K562 (cell line): ENCODE measurements at regions not wholly inside any gene's neighbourhood (a gene's known extent, or its start where the extent isn't known, plus 50 kb on each side); places are given as distances from the start of the nearest gene placed in this dataset.

Experiments used
- ARHGAP35 ChIP-seq: fragments of 450-650 bp; IDR thresholded peaks from 2 replicates; pipeline ENCODE4 v1.6.1; 2018; ENCODE audit not compliant: partially characterized antibody
- CUX1 ChIP-seq: fragments of 200-800 bp; sonication (Bioruptor generic); IDR thresholded peaks from 2 replicates; pipeline ENCODE4 v1.6.1; 2016; ENCODE audit warnings: missing genetic modification characterization, missing compliant biosample characterization
- E2F5 ChIP-seq: sonication (generic); formaldehyde crosslinking; IDR thresholded peaks from 2 replicates; pipeline ENCODE4 v1.8.0; 2022; ENCODE audit warnings: mild to moderate bottlenecking, missing genetic modification reagents
- GATA2 ChIP-seq: sonication (generic); formaldehyde crosslinking; IDR thresholded peaks from 2 replicates; pipeline ENCODE4 v1.4.0; 2020; ENCODE audit warnings: mild to moderate bottlenecking, missing genetic modification reagents
- JUND ChIP-seq, 2 experiments: IDR thresholded peaks; 2 replicates in 1 of 2; 3 replicates in 1 of 2; pipeline ENCODE4 v1.6.1; 2011; ENCODE audit warnings: borderline replicate concordance in 2 of 2, low read depth in 2 of 2, low read length in 2 of 2, improper control_type of control experiment in 1 of 2, missing biosample characterization in 1 of 2, missing genetic modification characterization in 1 of 2, missing genetic modification reagents in 1 of 2
- KLF16 ChIP-seq: IDR thresholded peaks from 2 replicates; pipeline ENCODE4 v1.6.1; 2016; ENCODE audit warnings: antibody characterized with exemption
- LCOR ChIP-seq: sonication (generic); formaldehyde crosslinking; IDR thresholded peaks from 2 replicates; pipeline ENCODE4 v1.8.0; 2022; ENCODE audit warnings: mild to moderate bottlenecking, missing genetic modification reagents
- NBN ChIP-seq: fragments of 450-650 bp; IDR thresholded peaks from 2 replicates; pipeline ENCODE4 v1.6.1; 2016; ENCODE audit warnings: low read depth, mild to moderate bottlenecking
- PRMT5 ChIP-seq: sonication (generic); formaldehyde crosslinking; IDR thresholded peaks from 2 replicates; pipeline ENCODE4 v1.5.0; 2020; ENCODE audit warnings: missing genetic modification reagents
- RFX1 ChIP-seq: fragments of 450-650 bp; IDR thresholded peaks from 2 replicates; pipeline ENCODE4 v1.6.1; 2016; ENCODE audit warnings: mild to moderate bottlenecking, moderate library complexity
- ZBTB9 ChIP-seq: fragments of 450-650 bp; formaldehyde crosslinking; IDR thresholded peaks from 2 replicates; pipeline ENCODE4 v1.4.0; 2020; ENCODE audit warnings: mild to moderate bottlenecking, moderate library complexity
- ZC3H8 ChIP-seq: fragments of 450-650 bp; IDR thresholded peaks from 2 replicates; pipeline ENCODE4 v1.6.1; 2017
- ZFP36 ChIP-seq: fragments of 150-350 bp; IDR thresholded peaks from 2 replicates; pipeline ENCODE4 v1.6.1; 2018; ENCODE audit warnings: low read length, low read depth; ENCODE audit not compliant: partially characterized antibody
- ZHX1 ChIP-seq: fragments of 150-350 bp; conservative IDR thresholded peaks from 2 replicates; pipeline ENCODE4 v1.6.1; 2014; ENCODE audit warnings: low read length
- ZNF239 ChIP-seq: fragments of 250-450 bp; sonication (Bioruptor Pico); IDR thresholded peaks from 2 replicates; pipeline ENCODE4 v1.4.0; 2020; ENCODE audit warnings: mild to moderate bottlenecking
- ZNF347 ChIP-seq: fragments of 450-650 bp; formaldehyde crosslinking; IDR thresholded peaks from 2 replicates; pipeline ENCODE4 v1.4.0; 2020; ENCODE audit warnings: low read depth, mild to moderate bottlenecking, moderate library complexity
- ZNF354B ChIP-seq: fragments of 250-450 bp; sonication (Bioruptor Pico); IDR thresholded peaks from 2 replicates; pipeline ENCODE4 v1.4.0; 2020
- ZNF699 ChIP-seq: fragments of 250-450 bp; sonication (Bioruptor Pico); IDR thresholded peaks from 2 replicates; pipeline ENCODE4 v1.8.0; 2021; ENCODE audit warnings: mild to moderate bottlenecking, moderate library complexity; ENCODE audit not compliant: insufficient replicate concordance
- ZNF778 ChIP-seq: fragments of 450-650 bp; formaldehyde crosslinking; IDR thresholded peaks from 2 replicates; pipeline ENCODE4 v1.4.0; 2020; ENCODE audit warnings: mild to moderate bottlenecking, moderate library complexity

GRCh38 chr5:108531367-108532128, 149.7 kb upstream of the FBXL17 start (continued):
- no peak for TF ChIP-seq ZC3H8
- TF ChIP-seq PRMT5, result no peak
- peak; percentile 93 for TF ChIP-seq NBN
- peak; percentile 88 for TF ChIP-seq KLF16
- TF ChIP-seq ZNF239, result peak; percentile 99
- TF ChIP-seq ZNF778 (CRISPR knock-in tag), result peak; percentile 76; the same call in 1 of the 2 replicates
- no peak for TF ChIP-seq E2F5 (CRISPR knock-in tag)
- TF ChIP-seq ZNF354B (CRISPR knock-in tag), result peak; percentile 99
- peak; percentile 67; the same call in 1 of the 2 replicates for TF ChIP-seq JUND (IDR thresholded peaks at IDR 0.05; ENCODE audit: borderline replicate concordance, low read depth, low read length)
- peak; percentile 97; the same call in 2 of the 3 replicates for TF ChIP-seq JUND (tag; IDR thresholded peaks at IDR 0.05; ENCODE audit: borderline replicate concordance, low read depth, low read length)
- peak; percentile 100 for TF ChIP-seq ZBTB9 (CRISPR knock-in tag)
- peak; percentile 95 for TF ChIP-seq ZNF347 (CRISPR knock-in tag)
- TF ChIP-seq CUX1 (CRISPR knock-in tag), result peak; percentile 98
- TF ChIP-seq ARHGAP35, result no peak
- peak; percentile 86 for TF ChIP-seq LCOR (CRISPR knock-in tag)
- no peak for TF ChIP-seq RFX1
- peak; percentile 98 for TF ChIP-seq ZNF699 (CRISPR knock-in tag)
- peak; percentile 88 for TF ChIP-seq ZFP36
- no peak for TF ChIP-seq ZHX1
- TF ChIP-seq GATA2, result peak; percentile 90
